ENCODE measurements at regions not wholly inside any gene's neighbourhood (a gene's known extent, or its start where the extent isn't known, plus 50 kb on each side); places are given as distances from the start of the nearest gene placed in this dataset.
A peak's percentile ranks its signal among the peaks of the same experiment; 100 is the strongest.

GRCh38 chr4:79088946-79089691 is 149.9 kb upstream of the PAQR3 start:
- no peak for DNase-seq (ENCODE audit: low read depth, low spot score)
- H3K9me3 Mint-ChIP-seq, result no peaks in the 10 kb centered on the region
- peak overlapping the region; percentile 83 for H3K27ac Mint-ChIP-seq (ENCODE audit: unreplicated experiment)
- no peaks in the 10 kb centered on the region for H3K27me3 Mint-ChIP-seq (ENCODE audit: low read depth)
- peak overlapping the region; percentile 32 for H3K4me3 Mint-ChIP-seq
- TF ChIP-seq CTCF (conservative IDR thresholded peaks at IDR 0.05), result no peak
- no peaks in the 10 kb centered on the region for H3K36me3 Mint-ChIP-seq (ENCODE audit: low read depth)
- peaks cover 46% of the 10 kb centered on the region for H3K4me1 Mint-ChIP-seq

GRCh38 chr4:79087071-79087470 is 147.8 kb upstream of the PAQR3 start:
- H3K27ac Mint-ChIP-seq (ENCODE audit: unreplicated experiment), result no peak overlapping the region
- TF ChIP-seq CTCF (conservative IDR thresholded peaks at IDR 0.05), result no peak
- peaks cover 3% of the 10 kb centered on the region for H3K9me3 Mint-ChIP-seq
- H3K4me3 Mint-ChIP-seq, result peak overlapping the region; percentile 24
- peaks cover 60% of the 10 kb centered on the region for H3K4me1 Mint-ChIP-seq
- DNase-seq (ENCODE audit: low read depth, low spot score), result no peak
- H3K27me3 Mint-ChIP-seq (ENCODE audit: low read depth), result no peaks in the 10 kb centered on the region
- H3K36me3 Mint-ChIP-seq (ENCODE audit: low read depth), result peaks cover 3% of the 10 kb centered on the region

- peaks cover 52% of the 10 kb centered on the region for H3K4me1 Mint-ChIP-seq
- peak overlapping the region; percentile 5 for H3K4me3 Mint-ChIP-seq
- H3K27me3 Mint-ChIP-seq (ENCODE audit: low read depth), result no peaks in the 10 kb centered on the region
- DNase-seq (ENCODE audit: low read depth, low spot score), result no peak
- H3K36me3 Mint-ChIP-seq (ENCODE audit: low read depth), result peaks cover 6% of the 10 kb centered on the region
- H3K27ac Mint-ChIP-seq (ENCODE audit: unreplicated experiment), result peak overlapping the region; percentile 24
- peaks cover 8% of the 10 kb centered on the region for H3K9me3 Mint-ChIP-seq
- no peak for TF ChIP-seq CTCF (conservative IDR thresholded peaks at IDR 0.05)
Measured at GRCh38 chr4:79083406-79084010, 144.3 kb upstream of the PAQR3 start.

- H3K9me3 Mint-ChIP-seq, result peaks cover 8% of the 10 kb centered on the region
- TF ChIP-seq CTCF (conservative IDR thresholded peaks at IDR 0.05), result no peak
- H3K27ac Mint-ChIP-seq (ENCODE audit: unreplicated experiment), result peak overlapping the region; percentile 24
- H3K4me1 Mint-ChIP-seq, result peaks cover 47% of the 10 kb centered on the region
- no peak for DNase-seq (ENCODE audit: low read depth, low spot score)
- H3K4me3 Mint-ChIP-seq, result peak overlapping the region; percentile 5
- no peaks in the 10 kb centered on the region for H3K27me3 Mint-ChIP-seq (ENCODE audit: low read depth)
- peaks cover 6% of the 10 kb centered on the region for H3K36me3 Mint-ChIP-seq (ENCODE audit: low read depth)
Measured at GRCh38 chr4:79082997-79083396, 143.8 kb upstream of the PAQR3 start.

- Mint-ChIP-seq H3K4me1 (peaks cover 36% of the 10 kb centered on the region), H3K4me3 (no peak overlapping the region)
Measured at GRCh38 chr4:79081973-79082372, 142.7 kb upstream of the PAQR3 start.

More at GRCh38 chr4:79081973-79082372, 142.7 kb upstream of the PAQR3 start:
- peaks cover 6% of the 10 kb centered on the region for H3K36me3 Mint-ChIP-seq (ENCODE audit: low read depth)
- no peaks in the 10 kb centered on the region for H3K27me3 Mint-ChIP-seq (ENCODE audit: low read depth)
- peaks cover 8% of the 10 kb centered on the region for H3K9me3 Mint-ChIP-seq
- no peak overlapping the region for H3K27ac Mint-ChIP-seq (ENCODE audit: unreplicated experiment)
- DNase-seq (ENCODE audit: low read depth, low spot score), result no peak
- no peak for TF ChIP-seq CTCF (conservative IDR thresholded peaks at IDR 0.05)

Data from neural crest cell (in vitro differentiated cells).